Stimulated activated naive B cell treated with anti-CD40 and anti-IgM and Interleukin-4, amounts not matched to agents 10 μg/mL and 1 μg/mL and 100 μg/mL, for 72 hours (primary cell): ENCODE measurements at regions not wholly inside any gene's neighbourhood (a gene's known extent, or its start where the extent isn't known, plus 50 kb on each side); places are given as distances from the start of the nearest gene placed in this dataset.
"Not testable (repeated sequence)": the region's sequence is repeated elsewhere in the genome, so short reads cannot be mapped to it uniquely, and the experiment has no call there.

ENCODE experiments used
- ATAC-seq, 2 donors: fragments of 150-1000 bp; cut with Tn5 transposase; replicated peaks; 2 replicates each; pipeline ENCODE4 v1.10.0; 2021; ENCODE audit warnings: moderate library complexity in 1 of 2
- DNase-seq: peaks from one replicate; pipeline ENCODE4 v3.0.0; 2021
- H3K27ac Mint-ChIP-seq: one replicate; pipeline ENCODE4 v1.8.0; 2022; ENCODE audit warnings: mild to moderate bottlenecking, mixed read lengths
- H3K27me3 Mint-ChIP-seq, 2 donors: one replicate each; pipeline ENCODE4 v1.8.0; 2022; ENCODE audit warnings: mixed read lengths in 2 of 2
- H3K36me3 Mint-ChIP-seq, 2 donors: one replicate each; pipeline ENCODE4 v1.8.0; 2022; ENCODE audit warnings: mixed read lengths in 2 of 2, mild to moderate bottlenecking in 1 of 2
- H3K4me1 Mint-ChIP-seq, 2 donors: one replicate each; pipeline ENCODE4 v1.8.0; 2022; ENCODE audit warnings: mixed read lengths in 2 of 2, mild to moderate bottlenecking in 1 of 2
- H3K4me3 Mint-ChIP-seq, 2 donors: one replicate each; pipeline ENCODE4 v1.8.0; 2022; ENCODE audit warnings: mild to moderate bottlenecking in 2 of 2, mixed read lengths in 2 of 2, moderate library complexity in 1 of 2
- H3K9me3 Mint-ChIP-seq, 2 donors: one replicate each; pipeline ENCODE4 v1.8.0; 2022; ENCODE audit warnings: mixed read lengths in 2 of 2, mild to moderate bottlenecking in 1 of 2

DNA sequence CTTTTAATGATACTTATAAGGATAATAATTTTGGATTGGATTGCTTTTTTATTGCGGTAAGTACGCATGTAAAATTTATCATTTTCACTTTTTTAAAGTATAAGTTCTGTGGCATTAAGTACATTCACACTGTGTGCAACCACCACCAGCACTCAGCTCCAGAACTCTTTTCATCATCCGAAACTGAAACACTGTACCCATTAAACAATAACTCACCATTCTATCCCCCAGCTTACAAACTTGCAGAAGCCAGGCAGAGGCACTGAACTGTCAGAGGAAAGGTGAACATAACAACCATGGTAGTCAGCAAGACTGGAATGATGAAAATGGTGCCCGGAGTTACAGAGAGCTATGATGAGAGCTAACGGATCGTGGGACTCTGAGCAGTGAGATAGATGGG lies 465.9 kb downstream of the ADCYAP1 start:
- ATAC-seq (no peak), DNase-seq (no peak)
- Mint-ChIP-seq H3K9me3 (peaks cover 0 to 2% of the 10 kb centered on the region in 2 donors), H3K36me3 (no peaks in the 10 kb centered on the region), H3K4me1 (no peaks in the 10 kb centered on the region), H3K27me3 (no peaks in the 10 kb centered on the region), H3K27ac (no peak overlapping the region), H3K4me3 (no peak overlapping the region)

DNA sequence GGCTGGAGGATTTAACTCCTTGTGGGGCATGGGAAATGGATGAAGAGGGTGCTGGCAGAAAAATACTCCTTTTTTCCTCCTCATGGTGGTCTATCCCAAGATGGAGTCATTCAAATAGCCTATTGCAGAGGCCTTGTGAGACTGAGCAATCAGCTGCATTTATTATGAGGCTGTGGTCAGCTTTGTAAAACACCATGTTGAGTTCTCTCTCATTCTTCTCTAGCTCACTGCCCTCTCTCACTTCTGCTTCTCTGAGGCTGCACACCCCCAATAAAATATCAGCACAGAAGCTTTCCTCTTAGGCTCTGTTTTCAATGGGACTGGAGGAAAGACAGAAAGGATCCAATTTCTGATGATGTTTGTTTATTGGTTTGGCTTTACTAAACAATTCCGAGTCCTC lies 467.1 kb downstream of the ADCYAP1 start:
- no peak overlapping the region for H3K4me3 Mint-ChIP-seq
- no peaks in the 10 kb centered on the region for H3K36me3 Mint-ChIP-seq
- ATAC-seq (no peak), DNase-seq (no peak)
- H3K27ac Mint-ChIP-seq = no peak overlapping the region
- no peaks in the 10 kb centered on the region for H3K4me1 Mint-ChIP-seq
- H3K27me3 Mint-ChIP-seq = no peaks in the 10 kb centered on the region
- no peaks in the 10 kb centered on the region for H3K9me3 Mint-ChIP-seq

DNA sequence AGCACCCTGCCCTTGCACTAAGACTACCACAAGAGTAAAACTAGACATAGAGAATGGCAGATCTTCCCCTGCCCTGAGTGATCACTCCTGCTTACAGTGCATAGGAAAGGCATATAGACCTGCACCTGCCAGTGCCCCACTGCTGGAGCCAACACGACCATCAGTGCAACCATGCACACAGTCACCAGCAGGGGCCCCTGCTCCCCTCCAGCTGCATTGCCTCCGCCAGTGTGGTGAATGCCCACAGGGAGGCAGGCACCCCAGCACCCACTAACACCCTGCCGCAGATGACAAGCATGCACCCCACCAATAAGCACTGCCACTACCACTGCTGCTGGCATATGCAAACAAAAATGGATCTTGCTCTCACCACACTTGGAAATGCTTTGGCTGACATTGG lies 478.8 kb downstream of the ADCYAP1 start:
- Mint-ChIP-seq H3K27ac (no peak overlapping the region), H3K36me3 (no peaks in the 10 kb centered on the region), H3K4me1 (no peaks in the 10 kb centered on the region), H3K27me3 (no peaks in the 10 kb centered on the region), H3K9me3 (peaks cover 28% of the 10 kb centered on the region in 2 donors), H3K4me3 (no peak overlapping the region)
- DNase-seq (no peak), ATAC-seq (no peak)

DNA sequence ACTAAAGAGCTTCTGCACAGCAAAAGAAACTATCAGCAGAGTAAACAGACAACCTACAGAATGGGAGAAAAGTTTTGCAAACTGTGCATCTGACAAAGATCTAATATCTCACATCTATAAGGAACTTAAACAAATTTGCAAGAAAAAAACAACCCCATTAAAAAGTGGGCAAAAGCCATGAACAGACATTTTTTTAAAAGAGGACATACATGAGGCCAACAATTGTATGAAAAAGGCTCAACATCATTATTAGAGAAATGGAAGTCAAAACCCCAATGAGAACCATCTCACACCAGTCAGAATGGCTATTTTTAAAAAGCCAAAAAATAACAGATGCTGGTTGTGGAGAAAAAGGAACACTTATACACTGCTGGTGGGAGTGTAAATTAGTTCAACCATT lies 483.8 kb downstream of the ADCYAP1 start:
- H3K4me3 Mint-ChIP-seq, DNase-seq, H3K27me3 Mint-ChIP-seq, H3K36me3 Mint-ChIP-seq, H3K4me1 Mint-ChIP-seq, ATAC-seq, H3K27ac Mint-ChIP-seq: not testable (repeated sequence)
- peaks cover 31 to 35% of the 10 kb centered on the region in 2 donors for H3K9me3 Mint-ChIP-seq

DNA sequence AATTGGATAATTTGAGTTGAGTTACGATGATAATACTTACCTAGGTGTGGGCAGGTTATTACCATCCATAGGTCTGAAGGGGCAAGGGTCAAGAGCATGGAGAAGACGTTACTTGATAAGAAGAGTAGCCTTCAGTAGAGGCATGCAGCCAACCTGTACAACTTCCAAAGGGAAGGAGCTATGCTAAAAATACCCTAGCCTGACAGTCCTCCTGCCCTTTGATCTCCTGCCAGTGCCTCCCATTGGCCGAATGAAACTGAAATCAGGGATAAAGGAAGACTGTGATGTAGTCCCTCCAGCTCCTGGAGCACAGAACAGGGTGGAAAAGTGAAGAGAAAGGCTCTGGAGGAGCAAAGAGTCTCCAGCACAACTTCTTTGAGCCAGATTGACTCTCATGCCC lies 487.4 kb downstream of the ADCYAP1 start:
- no peaks in the 10 kb centered on the region for H3K27me3 Mint-ChIP-seq
- ATAC-seq (no peak), DNase-seq (no peak)
- H3K36me3 Mint-ChIP-seq = no peaks in the 10 kb centered on the region
- peaks cover 13 to 17% of the 10 kb centered on the region in 2 donors for H3K9me3 Mint-ChIP-seq
- H3K4me3 Mint-ChIP-seq = no peak overlapping the region
- H3K27ac Mint-ChIP-seq = no peak overlapping the region
- no peaks in the 10 kb centered on the region for H3K4me1 Mint-ChIP-seq

DNA sequence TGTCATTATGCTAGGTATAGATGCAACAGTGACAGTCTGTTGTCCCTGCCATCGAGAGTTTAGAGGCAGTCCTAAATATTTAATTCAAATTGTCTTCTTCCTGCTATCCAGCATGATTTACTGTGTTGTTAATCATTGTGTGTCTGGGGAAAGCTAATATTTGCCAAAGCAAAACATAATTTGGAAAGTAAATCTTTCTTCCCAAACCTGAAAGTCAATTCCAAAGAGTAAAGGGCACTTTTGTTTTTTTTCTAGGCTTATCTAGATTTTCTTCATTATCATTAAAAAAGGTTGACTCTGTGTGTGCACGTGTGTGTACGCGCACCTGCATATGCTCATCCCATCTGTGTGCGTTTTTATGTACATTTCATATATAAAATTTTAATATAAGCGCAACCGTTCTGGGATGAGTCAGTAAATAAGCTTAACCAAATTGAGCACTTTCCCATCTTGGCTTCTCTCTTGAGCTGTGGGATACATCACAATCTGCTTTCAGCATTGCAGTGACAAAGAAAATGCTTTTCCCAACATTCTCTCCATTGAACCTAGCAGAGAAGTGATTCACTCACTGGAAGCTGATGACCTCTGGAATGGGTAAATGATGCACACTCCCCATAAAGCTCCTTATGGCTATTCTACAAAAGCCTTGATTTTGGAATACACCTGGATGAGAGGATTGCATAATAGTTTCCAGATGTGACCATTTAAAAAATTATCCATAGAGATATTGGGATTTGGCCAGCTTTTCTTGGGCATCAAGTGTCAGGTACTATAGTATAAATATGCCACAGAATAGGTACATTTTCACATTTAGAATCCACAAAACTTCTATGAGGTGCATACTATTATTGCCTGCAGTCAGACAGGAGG lies 488.4 kb downstream of the ADCYAP1 start:
- Mint-ChIP-seq H3K27ac (no peak overlapping the region), H3K4me1 (no peaks in the 10 kb centered on the region), H3K27me3 (no peaks in the 10 kb centered on the region), H3K36me3 (no peaks in the 10 kb centered on the region), H3K4me3 (no peak overlapping the region), H3K9me3 (peaks cover 5 to 9% of the 10 kb centered on the region in 2 donors)
- ATAC-seq (no peak), DNase-seq (no peak)

DNA sequence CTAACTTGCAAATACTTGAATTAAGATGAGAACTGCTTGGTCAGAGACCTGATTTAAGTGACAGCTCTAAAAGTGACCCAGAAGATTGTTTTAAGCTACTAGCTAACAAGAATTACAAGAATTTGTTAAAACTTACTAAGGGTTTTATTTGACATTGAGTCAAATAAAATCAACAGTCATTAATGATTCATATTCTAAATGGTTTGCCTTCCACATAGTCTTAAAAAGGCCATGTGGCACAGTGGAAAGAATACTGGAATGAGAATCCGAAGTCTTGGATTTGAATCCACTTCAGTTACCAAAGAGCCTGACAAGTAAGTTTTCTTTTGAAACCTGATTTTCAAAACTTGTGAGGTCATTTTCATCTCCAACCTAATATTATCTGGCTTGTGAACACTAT lies 489.3 kb downstream of the ADCYAP1 start:
- no peaks in the 10 kb centered on the region for H3K27me3 Mint-ChIP-seq
- no peak overlapping the region for H3K4me3 Mint-ChIP-seq
- no peaks in the 10 kb centered on the region for H3K4me1 Mint-ChIP-seq
- no peaks in the 10 kb centered on the region for H3K36me3 Mint-ChIP-seq
- ATAC-seq (no peak), DNase-seq (no peak)
- no peak overlapping the region for H3K27ac Mint-ChIP-seq
- peaks cover 2 to 6% of the 10 kb centered on the region in 2 donors for H3K9me3 Mint-ChIP-seq

DNA sequence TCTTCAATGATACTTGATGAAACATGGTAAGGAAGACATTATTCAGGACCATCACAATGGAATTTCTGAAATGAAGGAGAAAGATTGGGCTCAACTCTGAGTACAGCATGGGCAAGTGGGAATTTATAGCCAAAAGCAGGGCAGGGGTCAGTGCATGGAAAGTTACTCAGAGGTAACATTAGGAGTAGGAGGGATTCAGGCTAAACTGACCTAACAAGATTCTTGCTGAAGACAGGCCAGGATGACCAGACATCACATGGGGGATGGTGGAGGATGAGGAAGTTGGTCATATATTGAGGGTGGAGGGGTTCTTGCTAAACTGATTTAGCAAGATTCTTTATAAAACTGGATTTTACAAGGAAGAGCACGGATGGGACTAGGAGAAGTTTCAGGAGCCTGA lies 489.8 kb downstream of the ADCYAP1 start:
- DNase-seq = no peak
- no peak for ATAC-seq
- H3K27me3 Mint-ChIP-seq = no peaks in the 10 kb centered on the region
- H3K36me3 Mint-ChIP-seq = no peaks in the 10 kb centered on the region
- no peak overlapping the region for H3K27ac Mint-ChIP-seq
- H3K4me1 Mint-ChIP-seq = no peaks in the 10 kb centered on the region
- H3K4me3 Mint-ChIP-seq = no peak overlapping the region
- H3K9me3 Mint-ChIP-seq = peaks cover 0 to under 1% of the 10 kb centered on the region in 2 donors

DNA sequence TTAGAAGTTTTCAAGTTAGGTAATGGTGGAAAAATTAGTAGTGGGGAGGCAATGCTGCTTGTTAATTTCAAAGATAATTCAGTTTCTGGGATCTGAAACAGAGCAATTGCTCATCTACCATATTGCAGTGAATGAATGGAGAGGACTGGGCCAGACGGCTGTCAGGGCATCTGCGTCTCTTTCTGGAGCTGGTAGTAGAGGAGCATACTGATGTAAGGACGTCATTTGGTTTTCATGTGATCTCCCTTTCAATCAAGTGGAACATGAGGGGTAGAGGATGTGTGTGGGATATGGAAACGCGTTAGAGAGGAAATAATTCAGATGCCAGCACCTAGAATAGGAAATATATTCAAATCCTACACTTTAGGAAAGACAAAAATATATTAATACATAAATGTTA lies 490.3 kb downstream of the ADCYAP1 start:
- Mint-ChIP-seq H3K27me3 (no peaks in the 10 kb centered on the region), H3K4me1 (no peaks in the 10 kb centered on the region), H3K9me3 (no peaks in the 10 kb centered on the region), H3K36me3 (no peaks in the 10 kb centered on the region), H3K4me3 (no peak overlapping the region), H3K27ac (no peak overlapping the region)
- ATAC-seq (no peak), DNase-seq (no peak)

DNA sequence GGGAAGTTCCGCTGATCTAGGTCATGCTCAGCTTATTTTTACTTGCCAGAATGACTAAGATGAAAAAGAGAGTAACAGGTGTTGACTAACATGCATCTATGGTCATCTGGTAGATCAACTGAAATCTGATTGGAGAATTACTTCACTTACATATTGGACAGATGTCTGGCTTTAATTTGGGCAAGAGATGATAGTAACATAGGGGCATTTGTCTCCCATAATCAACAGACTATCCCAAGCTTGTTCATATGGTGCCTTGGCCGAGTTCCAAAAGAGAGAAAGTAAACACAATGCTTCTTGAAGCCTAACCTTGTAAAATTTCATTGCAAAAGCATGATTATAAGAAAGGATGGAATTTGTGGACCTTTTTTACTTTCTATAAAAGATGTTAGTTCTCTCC lies 503.7 kb downstream of the ADCYAP1 start:
- ATAC-seq (no peak), DNase-seq (no peak)
- no peaks in the 10 kb centered on the region for H3K27me3 Mint-ChIP-seq
- no peaks in the 10 kb centered on the region for H3K9me3 Mint-ChIP-seq
- H3K4me3 Mint-ChIP-seq = no peak overlapping the region
- no peaks in the 10 kb centered on the region for H3K4me1 Mint-ChIP-seq
- H3K36me3 Mint-ChIP-seq = no peaks in the 10 kb centered on the region
- no peak overlapping the region for H3K27ac Mint-ChIP-seq

DNA sequence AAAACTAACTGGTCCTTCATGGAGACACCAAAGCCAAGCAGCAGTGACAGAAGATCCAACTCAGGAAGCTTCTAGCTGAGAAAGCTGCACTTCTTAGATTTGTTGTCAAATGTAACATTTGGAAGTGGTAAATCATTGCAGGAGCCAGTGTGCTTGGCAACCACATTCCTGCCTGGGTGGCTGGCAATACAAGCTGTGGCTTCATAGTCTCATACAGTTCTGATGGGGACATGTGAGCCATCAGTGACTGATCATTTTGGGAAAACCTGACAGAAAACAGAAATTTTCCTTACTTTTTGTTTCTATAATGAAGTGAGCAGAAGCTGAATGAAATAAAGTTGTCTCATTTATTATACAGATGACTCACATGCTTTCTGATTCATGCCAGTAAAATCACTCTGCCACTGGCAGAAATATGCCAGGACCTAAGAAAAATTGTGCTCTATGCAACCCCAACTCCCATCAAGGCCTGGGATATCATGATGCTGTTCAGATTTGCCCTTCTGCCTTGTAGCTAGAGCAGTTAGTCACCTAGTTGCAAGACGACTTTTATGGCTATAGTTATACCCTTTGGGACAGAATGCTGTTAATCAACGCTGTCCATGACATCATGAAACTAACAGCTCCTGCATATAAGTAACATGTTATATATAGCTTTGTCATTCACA lies 508.1 kb downstream of the ADCYAP1 start:
- no peaks in the 10 kb centered on the region for H3K4me1 Mint-ChIP-seq
- ATAC-seq (no peak), DNase-seq (no peak)

DNA sequence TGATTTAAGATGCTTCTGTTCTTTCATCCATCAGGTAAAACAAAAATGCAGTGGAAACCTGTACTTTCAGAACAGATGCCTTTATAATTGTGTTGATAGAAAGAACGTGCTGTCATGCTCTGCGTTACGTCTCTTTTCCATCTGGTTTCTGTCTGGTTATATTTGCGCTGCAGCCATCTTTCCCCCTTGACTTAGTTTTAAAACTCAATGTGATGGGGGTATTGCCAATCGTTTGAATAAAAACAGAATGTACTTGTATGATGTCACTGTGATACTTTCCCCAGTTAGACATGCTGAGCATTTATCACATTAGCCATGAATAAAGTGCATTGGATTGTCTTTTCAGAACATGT lies 508.6 kb downstream of the ADCYAP1 start:
- Mint-ChIP-seq H3K27ac (no peak overlapping the region), H3K4me1 (no peaks in the 10 kb centered on the region), H3K36me3 (no peaks in the 10 kb centered on the region), H3K9me3 (no peaks in the 10 kb centered on the region), H3K4me3 (no peak overlapping the region), H3K27me3 (no peaks in the 10 kb centered on the region)
- no peak for DNase-seq
- ATAC-seq = no peak

More for the DNA sequence above, 508.1 kb downstream of the ADCYAP1 start:
- Mint-ChIP-seq H3K27ac (no peak overlapping the region), H3K9me3 (no peaks in the 10 kb centered on the region), H3K36me3 (no peaks in the 10 kb centered on the region), H3K27me3 (no peaks in the 10 kb centered on the region), H3K4me3 (no peak overlapping the region)

DNA sequence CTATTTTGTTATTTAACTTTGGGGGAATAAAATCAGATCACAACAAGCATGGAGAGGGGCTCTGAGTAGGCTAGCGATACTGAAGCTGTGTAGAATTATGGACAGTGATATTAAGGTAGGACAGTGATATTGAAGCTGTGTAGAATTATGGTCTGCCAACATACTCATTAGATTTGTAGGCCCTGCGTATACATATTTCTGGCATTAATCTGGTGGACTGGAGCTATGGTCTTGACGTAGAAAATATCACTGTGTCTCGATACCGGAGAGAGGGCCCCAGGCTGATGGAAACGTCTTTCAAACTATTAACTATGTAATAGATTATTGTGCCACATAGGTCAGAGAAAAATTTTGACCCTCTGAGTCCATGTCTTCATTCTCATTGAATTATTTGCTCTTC lies 511.4 kb downstream of the ADCYAP1 start:
- H3K4me1 Mint-ChIP-seq = no peaks in the 10 kb centered on the region

DNA sequence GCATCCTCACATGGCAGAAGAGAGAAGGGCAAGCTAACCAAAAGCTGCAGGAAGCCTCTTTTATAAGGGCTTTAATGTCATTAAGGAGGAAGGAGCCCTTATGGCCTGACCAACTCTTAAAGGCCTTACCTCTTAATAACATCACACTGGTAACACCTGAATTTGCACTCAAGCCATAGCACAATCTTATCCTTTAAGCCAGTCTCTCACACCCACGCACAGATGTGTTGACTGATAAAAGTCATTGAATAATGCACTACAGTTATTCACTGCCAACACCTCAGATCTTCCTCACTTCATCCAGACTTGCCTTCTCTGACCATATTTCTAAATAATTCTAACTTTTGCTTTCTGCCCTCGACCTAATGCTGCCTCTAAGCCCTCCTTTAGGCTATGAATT lies 516.8 kb downstream of the ADCYAP1 start:
- Mint-ChIP-seq H3K4me3 (no peak overlapping the region), H3K9me3 (no peaks in the 10 kb centered on the region), H3K27ac (no peak overlapping the region), H3K36me3 (no peaks in the 10 kb centered on the region), H3K27me3 (no peaks in the 10 kb centered on the region), H3K4me1 (no peaks in the 10 kb centered on the region)
- ATAC-seq (no peak), DNase-seq (no peak)

More for the DNA sequence above, 511.4 kb downstream of the ADCYAP1 start:
- Mint-ChIP-seq H3K9me3 (no peaks in the 10 kb centered on the region), H3K27me3 (no peaks in the 10 kb centered on the region), H3K4me3 (no peak overlapping the region), H3K27ac (no peak overlapping the region), H3K36me3 (no peaks in the 10 kb centered on the region)
- DNase-seq (no peak), ATAC-seq (no peak)

DNA sequence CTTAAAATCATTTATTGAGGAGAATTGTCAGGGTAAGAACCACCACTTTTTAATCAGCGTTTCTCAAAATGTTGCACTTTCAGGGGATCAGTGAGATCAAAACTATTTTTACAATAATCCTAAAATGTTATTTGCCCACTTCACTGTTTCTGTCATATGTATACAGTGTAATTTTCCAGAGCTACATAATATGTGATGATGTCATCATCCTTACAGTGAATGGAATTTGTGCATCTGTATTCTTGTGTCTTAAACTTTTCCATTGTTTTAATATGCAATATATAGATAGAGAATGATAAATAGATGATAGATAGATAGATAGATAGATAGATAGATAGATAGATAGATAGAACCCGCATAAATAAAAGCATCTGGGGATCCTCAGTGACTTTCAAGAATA lies 518.0 kb downstream of the ADCYAP1 start:
- H3K4me3 Mint-ChIP-seq = no peak overlapping the region
- H3K4me1 Mint-ChIP-seq = no peaks in the 10 kb centered on the region
- no peaks in the 10 kb centered on the region for H3K9me3 Mint-ChIP-seq
- H3K27ac Mint-ChIP-seq = no peak overlapping the region
- H3K27me3 Mint-ChIP-seq = no peaks in the 10 kb centered on the region
- ATAC-seq = no peak
- DNase-seq = no peak
- no peaks in the 10 kb centered on the region for H3K36me3 Mint-ChIP-seq
